ENCODE measurements at regions not wholly inside any gene's neighbourhood (a gene's known extent, or its start where the extent isn't known, plus 50 kb on each side); places are given as distances from the start of the nearest gene placed in this dataset.

- TF ChIP-seq CTCF (IDR thresholded peaks at IDR 0.05) = no peak
- TF ChIP-seq POLR2A (IDR thresholded peaks at IDR 0.05) = no peak
Measured at GRCh38 chr13:73975767-73976166, 158.4 kb downstream of the KLF12 start.

Data from body of pancreas (tissue), 4 donors.